ENCODE measurements at regions not wholly inside any gene's neighbourhood (a gene's known extent, or its start where the extent isn't known, plus 50 kb on each side); places are given as distances from the start of the nearest gene placed in this dataset.

GRCh38 chr19:22545751-22546150 lies 88.4 kb upstream of the ZNF492 start:
- no peak overlapping the region for H3K27ac ChIP-seq
- TF ChIP-seq ZFX (IDR thresholded peaks at IDR 0.05; ENCODE audit: borderline replicate concordance) (no peak), CTCF (IDR thresholded peaks at IDR 0.05) (peak; percentile 67)

DNA sequence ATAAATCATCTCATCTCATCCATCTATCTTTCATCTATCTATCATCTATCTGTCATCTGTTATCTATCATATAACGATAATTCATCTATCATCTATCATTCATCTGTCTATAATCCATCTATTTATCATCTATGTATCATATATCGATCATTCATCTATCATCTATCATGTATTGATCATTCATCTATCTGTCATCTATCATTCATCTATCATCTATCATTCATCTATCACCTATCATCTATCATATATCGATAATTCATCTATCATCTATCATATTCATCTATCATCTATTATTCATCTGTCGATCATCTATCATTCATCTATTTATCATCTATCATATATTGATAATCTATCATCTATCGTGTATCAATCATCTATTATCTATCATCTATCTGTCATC lies 100.4 kb upstream of the ZNF492 start:
- H3K27ac ChIP-seq: no peak overlapping the region
- no peak for TF ChIP-seq CTCF (IDR thresholded peaks at IDR 0.05)
- TF ChIP-seq ZFX (IDR thresholded peaks at IDR 0.05; ENCODE audit: borderline replicate concordance): no peak

DNA sequence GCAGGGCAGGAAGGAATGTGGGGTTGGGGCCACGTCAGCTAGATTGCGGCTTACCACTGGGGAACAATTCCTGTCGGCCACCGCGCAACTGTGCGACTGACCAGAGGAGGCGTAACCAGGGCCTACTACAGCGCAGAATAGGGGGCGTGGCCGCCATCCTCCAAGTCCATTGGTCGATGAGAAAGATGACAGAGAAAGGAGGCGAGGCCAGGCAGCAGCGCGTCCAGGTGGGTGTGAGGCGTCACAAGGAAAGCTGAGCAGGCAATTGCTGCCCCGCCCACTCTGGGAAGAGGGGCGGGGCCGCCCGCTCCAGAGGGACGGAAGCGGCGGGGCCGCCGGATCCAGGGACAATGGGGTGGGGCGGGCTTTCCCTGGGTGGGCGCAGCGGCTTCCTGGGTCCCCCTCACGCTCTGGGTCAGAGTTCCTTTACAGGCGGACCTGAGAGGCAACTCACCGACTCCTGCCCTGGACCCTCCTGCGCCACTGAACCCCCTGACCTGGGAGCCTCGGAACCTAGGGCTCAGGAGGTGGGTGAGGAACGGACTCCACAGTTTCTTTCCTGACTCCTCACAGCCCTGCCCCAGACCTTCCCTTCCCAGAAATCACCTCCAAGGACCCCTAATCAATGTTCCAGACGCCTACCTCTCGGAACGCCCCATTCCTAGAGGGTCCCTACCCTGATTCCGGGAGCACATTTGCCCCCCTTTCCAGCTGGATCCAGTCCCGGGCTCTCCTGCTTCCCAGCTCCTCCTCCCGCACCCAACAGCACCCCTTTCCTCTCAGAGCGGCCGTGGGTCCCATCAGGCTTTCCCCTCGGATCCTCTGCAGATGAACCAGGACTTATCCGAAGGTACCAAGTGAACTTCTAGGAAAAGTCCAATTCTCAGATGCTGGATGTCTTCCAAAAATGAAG lies 101.5 kb upstream of the ZNF492 start:
- no peak for TF ChIP-seq ZFX (IDR thresholded peaks at IDR 0.05; ENCODE audit: borderline replicate concordance)
- peak; percentile 9; the same call in 1 of the 2 replicates for TF ChIP-seq CTCF (IDR thresholded peaks at IDR 0.05)
- no peak overlapping the region for H3K27ac ChIP-seq

DNA sequence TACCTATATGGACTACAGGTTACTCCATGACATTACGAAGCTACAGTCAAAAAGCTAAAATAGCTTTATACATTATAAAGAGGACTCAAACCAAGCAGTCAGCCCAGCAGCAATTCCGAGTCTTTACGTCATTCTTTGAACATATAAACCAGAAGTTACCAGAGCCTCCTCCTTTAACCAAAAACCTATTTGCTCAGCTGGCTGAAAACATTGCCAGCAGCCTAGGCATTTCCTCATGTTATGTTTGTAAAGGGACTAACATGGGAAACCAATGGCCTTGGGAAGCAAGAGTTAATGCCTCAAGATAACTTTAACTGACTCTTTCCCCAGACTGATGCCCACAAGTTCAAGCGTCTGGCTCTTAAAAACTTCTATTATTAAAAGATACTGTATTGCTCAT lies 104.1 kb upstream of the ZNF492 start:
- H3K27ac ChIP-seq: no peak overlapping the region
- TF ChIP-seq CTCF (IDR thresholded peaks at IDR 0.05) (no peak), ZFX (IDR thresholded peaks at IDR 0.05; ENCODE audit: borderline replicate concordance) (no peak)

- H3K27ac ChIP-seq: no peak overlapping the region
- TF ChIP-seq CTCF (IDR thresholded peaks at IDR 0.05): no peak
- TF ChIP-seq ZFX (IDR thresholded peaks at IDR 0.05; ENCODE audit: borderline replicate concordance): no peak
Observed at GRCh38 chr19:22528956-22529355, 105.2 kb upstream of the ZNF492 start.

DNA sequence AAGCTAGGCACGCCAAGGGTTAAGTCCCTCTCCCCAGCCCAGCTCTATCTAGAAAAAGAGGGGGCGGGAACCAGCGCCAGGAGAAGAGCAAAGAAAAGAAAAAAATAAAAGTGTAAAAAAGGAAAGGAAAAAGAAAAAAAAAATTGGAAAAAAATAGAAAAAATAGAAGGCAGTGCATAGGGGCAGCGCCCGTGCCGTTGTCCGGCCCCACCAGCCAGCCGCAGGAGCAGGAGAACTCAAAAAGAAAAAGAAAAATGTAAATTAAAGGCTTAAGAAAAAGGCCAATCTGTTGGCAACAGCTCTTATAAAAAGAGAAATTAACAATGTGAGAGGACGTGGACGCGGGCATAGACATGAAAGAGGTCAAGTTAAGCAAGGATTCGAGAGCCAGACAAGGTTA lies 105.4 kb upstream of the ZNF98 start:
- H3K27ac ChIP-seq: no peak overlapping the region
- no peak for TF ChIP-seq CTCF (IDR thresholded peaks at IDR 0.05)
- no peak for TF ChIP-seq ZFX (IDR thresholded peaks at IDR 0.05; ENCODE audit: borderline replicate concordance)

DNA sequence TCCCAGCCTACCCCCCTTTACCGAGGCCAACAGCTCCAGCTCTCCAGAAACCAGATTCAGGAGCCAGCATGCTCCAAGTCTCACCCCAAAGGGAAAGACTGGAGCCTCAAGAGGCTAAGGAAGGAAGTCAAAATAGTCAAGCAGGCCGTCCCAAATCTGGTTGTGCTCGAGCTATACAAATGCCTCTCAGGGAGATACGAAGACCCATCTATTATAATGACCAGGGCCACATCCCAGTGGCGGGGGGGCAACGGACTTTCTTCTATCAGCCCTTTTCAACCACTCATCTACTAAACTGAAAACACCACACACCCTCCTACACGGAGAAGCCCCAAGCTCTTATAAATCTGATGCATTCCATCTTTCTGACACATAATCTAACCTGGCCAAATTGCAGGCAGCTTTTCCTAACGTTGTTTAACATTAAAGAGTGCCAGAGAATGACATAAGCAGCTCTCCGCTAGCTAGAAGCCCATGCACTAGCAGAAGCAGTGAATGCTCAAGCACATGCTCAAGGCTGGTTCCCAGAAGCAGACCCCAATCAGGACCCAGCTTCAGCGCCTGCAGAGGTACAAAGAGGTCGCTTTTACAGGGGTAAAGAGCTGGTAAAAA lies 104.6 kb upstream of the ZNF98 start:
- no peak overlapping the region for H3K27ac ChIP-seq
- no peak for TF ChIP-seq ZFX (IDR thresholded peaks at IDR 0.05; ENCODE audit: borderline replicate concordance)
- no peak for TF ChIP-seq CTCF (IDR thresholded peaks at IDR 0.05)

All from 22Rv1 (cell line).